GM21529 (cell line): ENCODE measurements at regions not wholly inside any gene's neighbourhood (a gene's known extent, or its start where the extent isn't known, plus 50 kb on each side); places are given as distances from the start of the nearest gene placed in this dataset.

Experiments used
- ATAC-seq: cut with Tn5 transposase; IDR thresholded peaks from one replicate; pipeline ENCODE4 v1.9.1; 2021; ENCODE audit not compliant: unreplicated experiment

GRCh38 chr2:8394569-8395359, 287.1 kb upstream of the ID2 start:
- ATAC-seq = no peak

- no peak for ATAC-seq
These were observed 286.1 kb upstream of the ID2 start for GRCh38 chr2:8395718-8396117.

- ATAC-seq = no peak
These were observed 283.7 kb upstream of the ID2 start for GRCh38 chr2:8398040-8398668.

GRCh38 chr2:8399731-8400130, 282.1 kb upstream of the ID2 start:
- no peak for ATAC-seq

- no peak for ATAC-seq
These were observed 281.7 kb upstream of the ID2 start for GRCh38 chr2:8400196-8400595.

GRCh38 chr2:8402222-8402621, 279.6 kb upstream of the ID2 start:
- no peak for ATAC-seq

- no peak for ATAC-seq
These were observed 278.0 kb upstream of the ID2 start for GRCh38 chr2:8403876-8404275.

- ATAC-seq = no peak
These were observed 276.5 kb upstream of the ID2 start for GRCh38 chr2:8405334-8405733.

GRCh38 chr2:8406271-8406670, 275.6 kb upstream of the ID2 start:
- ATAC-seq = no peak

GRCh38 chr2:8407332-8407731, 274.5 kb upstream of the ID2 start:
- no peak for ATAC-seq

GRCh38 chr2:8408560-8409460, 273.0 kb upstream of the ID2 start:
- peak; percentile 89 for ATAC-seq

- no peak for ATAC-seq
These were observed 272.2 kb upstream of the ID2 start for GRCh38 chr2:8409461-8410260.

- ATAC-seq = no peak
These were observed 269.8 kb upstream of the ID2 start for GRCh38 chr2:8412082-8412481.

- no peak for ATAC-seq
These were observed 269.3 kb upstream of the ID2 start for GRCh38 chr2:8412586-8412985.

- no peak for ATAC-seq
These were observed 268.2 kb upstream of the ID2 start for GRCh38 chr2:8413589-8414135.

- no peak for ATAC-seq
These were observed 266.6 kb upstream of the ID2 start for GRCh38 chr2:8414946-8415879.

- no peak for ATAC-seq
These were observed 265.8 kb upstream of the ID2 start for GRCh38 chr2:8416001-8416571.

- ATAC-seq = no peak
These were observed 264.7 kb upstream of the ID2 start for GRCh38 chr2:8416849-8417832.
